GM12892 (cell line): ENCODE measurements at regions not wholly inside any gene's neighbourhood (a gene's known extent, or its start where the extent isn't known, plus 50 kb on each side); places are given as distances from the start of the nearest gene placed in this dataset.

Experiments
- POLR2A ChIP-seq: IDR thresholded peaks from 2 replicates; pipeline ENCODE4 v1.6.1; 2011; ENCODE audit warnings: low read depth, low read length, control low read depth
- POLR2AphosphoS5 ChIP-seq: IDR thresholded peaks from 2 replicates; pipeline ENCODE4 v1.6.1; 2011; ENCODE audit warnings: low read depth, low read length, control low read depth
- TAF1 ChIP-seq: IDR thresholded peaks from 2 replicates; pipeline ENCODE4 v1.6.1; 2011; ENCODE audit warnings: low read depth, mild to moderate bottlenecking, control low read depth, low read length, borderline replicate concordance

DNA sequence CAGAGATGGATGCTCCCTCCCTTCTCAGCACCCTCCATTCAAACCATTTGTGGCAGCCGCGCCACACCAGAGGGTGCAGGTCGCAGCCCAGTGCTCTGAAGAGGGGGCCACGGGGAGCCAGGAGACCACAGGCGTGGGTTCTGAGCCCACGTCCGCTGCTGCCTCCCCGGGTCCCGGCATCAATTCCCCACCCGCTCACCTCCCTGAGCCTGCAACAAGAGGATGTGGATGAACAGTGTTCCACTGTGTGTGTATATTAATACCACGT, 120.1 kb upstream of the VSTM2B start:
- TF ChIP-seq POLR2A = no peak
- TF ChIP-seq TAF1 = no peak
- no peak for TF ChIP-seq POLR2AphosphoS5
